Left ventricle myocardium inferior (tissue), 1 donor: ENCODE measurements at regions not wholly inside any gene's neighbourhood (a gene's known extent, or its start where the extent isn't known, plus 50 kb on each side); places are given as distances from the start of the nearest gene placed in this dataset.

Experiments
- DNase-seq: peaks from one replicate; pipeline ENCODE4 v3.0.0-alpha.2; 2020
- H3K27ac ChIP-seq: fragments of 200-600 bp; replicated peaks from 2 replicates; pipeline ENCODE4 v1.8.0; 2021
- H3K27me3 ChIP-seq: fragments of 200-600 bp; 2 replicates; pipeline ENCODE4 v1.8.0; 2021; ENCODE audit warnings: low read depth
- H3K36me3 ChIP-seq: fragments of 200-600 bp; 2 replicates; pipeline ENCODE4 v1.8.0; 2021
- H3K4me1 ChIP-seq: fragments of 200-600 bp; 2 replicates; pipeline ENCODE4 v1.8.0; 2021
- H3K4me3 ChIP-seq: fragments of 200-600 bp; 2 replicates; pipeline ENCODE4 v1.8.0; 2021; ENCODE audit warnings: mild to moderate bottlenecking, moderate library complexity
- H3K9me3 ChIP-seq: fragments of 200-600 bp; replicated peaks from 2 replicates; pipeline ENCODE4 v1.8.0; 2021
- CTCF ChIP-seq: fragments of 200-600 bp; IDR thresholded peaks from 2 replicates; pipeline ENCODE4 v1.8.0; 2021; ENCODE audit warnings: antibody characterized with exemption, mild to moderate bottlenecking, borderline replicate concordance
- intact Hi-C: fragments of 100-400 bp; cut with micrococcal nuclease; formaldehyde crosslinking; loops from one replicate; pipeline ENCODE4 v1.11.0; 2022
- donor health status: DM: no; HTN: yes; CAD: no; lungs with severe emphysema.

- no peak for DNase-seq
- no peaks in the 10 kb centered on the region for H3K4me1 ChIP-seq
- H3K36me3 ChIP-seq, result no peaks in the 10 kb centered on the region
- H3K9me3 ChIP-seq, result peaks cover 15% of the 10 kb centered on the region
- intact Hi-C loops, result no loop called here
- no peak overlapping the region for H3K27ac ChIP-seq
- no peak overlapping the region for H3K4me3 ChIP-seq
- TF ChIP-seq CTCF, result no peak
- H3K27me3 ChIP-seq, result peaks cover 65% of the 10 kb centered on the region
Measured at GRCh38 chr22:49406047-49406650, 421.5 kb downstream of the BRD1 start.

GRCh38 chr22:49405590-49405989, 422.1 kb downstream of the BRD1 start:
- no peak for TF ChIP-seq CTCF
- peaks cover 15% of the 10 kb centered on the region for H3K9me3 ChIP-seq
- no peaks in the 10 kb centered on the region for H3K4me1 ChIP-seq
- H3K27me3 ChIP-seq, result peaks cover 68% of the 10 kb centered on the region
- H3K27ac ChIP-seq, result no peak overlapping the region
- no peak overlapping the region for H3K4me3 ChIP-seq
- intact Hi-C loops, result no loop called here
- no peaks in the 10 kb centered on the region for H3K36me3 ChIP-seq
- no peak for DNase-seq

- H3K4me3 ChIP-seq, result no peak overlapping the region
- intact Hi-C loops, result no loop called here
- DNase-seq, result no peak
- H3K9me3 ChIP-seq, result peaks cover 6% of the 10 kb centered on the region
- no peaks in the 10 kb centered on the region for H3K4me1 ChIP-seq
- H3K27ac ChIP-seq, result no peak overlapping the region
- H3K27me3 ChIP-seq, result peaks cover 77% of the 10 kb centered on the region
- H3K36me3 ChIP-seq, result no peaks in the 10 kb centered on the region
- no peak for TF ChIP-seq CTCF
Measured at GRCh38 chr22:49404576-49405241, 423.0 kb downstream of the BRD1 start.

- Histone ChIP-seq H3K27me3 (peaks cover 77% of the 10 kb centered on the region), H3K4me3 (no peak overlapping the region), H3K9me3 (no peaks in the 10 kb centered on the region), H3K27ac (no peak overlapping the region), H3K4me1 (no peaks in the 10 kb centered on the region), H3K36me3 (no peaks in the 10 kb centered on the region)
- intact Hi-C loops, result no loop called here
- TF ChIP-seq CTCF, result no peak
- no peak for DNase-seq
Measured at GRCh38 chr22:49404020-49404419, 423.7 kb downstream of the BRD1 start.

GRCh38 chr22:49403102-49403501, 424.6 kb downstream of the BRD1 start:
- no peak for TF ChIP-seq CTCF

More at GRCh38 chr22:49403102-49403501, 424.6 kb downstream of the BRD1 start:
- Histone ChIP-seq H3K4me3 (no peak overlapping the region), H3K9me3 (no peaks in the 10 kb centered on the region), H3K27me3 (peaks cover 84% of the 10 kb centered on the region), H3K4me1 (no peaks in the 10 kb centered on the region), H3K27ac (no peak overlapping the region), H3K36me3 (no peaks in the 10 kb centered on the region)
- no peak for DNase-seq
- intact Hi-C loops, result no loop called here
